ENCODE measurements at regions not wholly inside any gene's neighbourhood (a gene's known extent, or its start where the extent isn't known, plus 50 kb on each side); places are given as distances from the start of the nearest gene placed in this dataset.
"Not testable (repeated sequence)": the region's sequence is repeated elsewhere in the genome, so short reads cannot be mapped to it uniquely, and the experiment has no call there.

- DNase-seq (ENCODE audit: low read depth), result no peak
These were observed 58.8 kb downstream of the UQCRFS1 start for GRCh38 chr19:29154163-29154562.

- DNase-seq (ENCODE audit: low read depth), result no peak
These were observed 67.2 kb downstream of the UQCRFS1 start for GRCh38 chr19:29145756-29146155.

- no peak for DNase-seq (ENCODE audit: low read depth)
These were observed 69.8 kb downstream of the UQCRFS1 start for GRCh38 chr19:29143183-29143582.

- DNase-seq (ENCODE audit: low read depth), result no peak
These were observed 73.7 kb downstream of the UQCRFS1 start for GRCh38 chr19:29139227-29139626.

GRCh38 chr19:29138206-29138605 lies 74.7 kb downstream of the UQCRFS1 start:
- not testable (repeated sequence) for DNase-seq (ENCODE audit: low read depth)

- no peak for DNase-seq (ENCODE audit: low read depth)
These were observed 81.5 kb downstream of the UQCRFS1 start for GRCh38 chr19:29131456-29131855.

- no peak for DNase-seq (ENCODE audit: low read depth)
These were observed 83.8 kb downstream of the UQCRFS1 start for GRCh38 chr19:29129148-29129547.

- DNase-seq (ENCODE audit: low read depth), result no peak
These were observed 84.7 kb downstream of the UQCRFS1 start for GRCh38 chr19:29128203-29128602.

- DNase-seq (ENCODE audit: low read depth), result no peak
These were observed 90.8 kb downstream of the UQCRFS1 start for GRCh38 chr19:29122185-29122584.

GRCh38 chr19:29121684-29122083 lies 91.3 kb downstream of the UQCRFS1 start:
- DNase-seq (ENCODE audit: low read depth), result no peak

GRCh38 chr19:29120466-29120865 lies 92.5 kb downstream of the UQCRFS1 start:
- DNase-seq (ENCODE audit: low read depth), result no peak

GRCh38 chr19:29119590-29119989 lies 93.4 kb downstream of the UQCRFS1 start:
- DNase-seq (ENCODE audit: low read depth), result no peak

- DNase-seq (ENCODE audit: low read depth), result no peak
These were observed 94.6 kb downstream of the UQCRFS1 start for GRCh38 chr19:29118389-29118788.

- no peak for DNase-seq (ENCODE audit: low read depth)
These were observed 95.0 kb downstream of the UQCRFS1 start for GRCh38 chr19:29117926-29118325.

- DNase-seq (ENCODE audit: low read depth), result no peak
These were observed 97.8 kb downstream of the UQCRFS1 start for GRCh38 chr19:29115181-29115580.

- no peak for DNase-seq (ENCODE audit: low read depth)
These were observed 99.1 kb downstream of the UQCRFS1 start for GRCh38 chr19:29113838-29114237.

- no peak for DNase-seq (ENCODE audit: low read depth)
These were observed 101.4 kb downstream of the UQCRFS1 start for GRCh38 chr19:29111576-29111975.

- DNase-seq (ENCODE audit: low read depth), result no peak
These were observed 105.1 kb downstream of the UQCRFS1 start for GRCh38 chr19:29107831-29108230.

- no peak for DNase-seq (ENCODE audit: low read depth)
These were observed 106.5 kb downstream of the UQCRFS1 start for GRCh38 chr19:29106346-29106885.

GRCh38 chr19:29105629-29106292 lies 107.2 kb downstream of the UQCRFS1 start:
- DNase-seq (ENCODE audit: low read depth), result no peak

- no peak for DNase-seq (ENCODE audit: low read depth)
These were observed 108.2 kb downstream of the UQCRFS1 start for GRCh38 chr19:29104605-29105241.

GRCh38 chr19:29098863-29099481 lies 114.0 kb downstream of the UQCRFS1 start:
- no peak for DNase-seq (ENCODE audit: low read depth)

GRCh38 chr19:29098091-29098490 lies 114.9 kb downstream of the UQCRFS1 start:
- no peak for DNase-seq (ENCODE audit: low read depth)

Measured in stimulated activated CD8-positive, alpha-beta memory T cell treated with anti-CD3 and anti-CD28 coated beads, Interleukin-7, amount 100 ng/mL, for 24 hours (primary cell).